Testis (tissue), 2 donors: ENCODE measurements at regions not wholly inside any gene's neighbourhood (a gene's known extent, or its start where the extent isn't known, plus 50 kb on each side); places are given as distances from the start of the nearest gene placed in this dataset.

Source experiments
- CTCF ChIP-seq, 3 experiments: fragments of 450-650 bp in 2 of 3; fragments of 200-600 bp in 1 of 3; sonication (generic) in 1 of 3; IDR thresholded peaks; one replicate each; pipeline ENCODE4 v1.5.1; 2016 to 2019; ENCODE audit warnings: antibody characterized with exemption in 3 of 3, mild to moderate bottlenecking in 2 of 3, moderate library complexity in 1 of 3
- POLR2A ChIP-seq: fragments of 450-650 bp; IDR thresholded peaks from one replicate; pipeline ENCODE4 v1.6.1; 2017; ENCODE audit warnings: antibody characterized with exemption, mild to moderate bottlenecking, moderate library complexity

- TF ChIP-seq CTCF (IDR thresholded peaks at IDR 0.05): no peak
- TF ChIP-seq POLR2A: no peak
Observed at GRCh38 chr5:166810721-166811120, 1480.7 kb upstream of the WWC1 start.
